ENCODE measurements at regions not wholly inside any gene's neighbourhood (a gene's known extent, or its start where the extent isn't known, plus 50 kb on each side); places are given as distances from the start of the nearest gene placed in this dataset.
"Not testable (repeated sequence)": the region's sequence is repeated elsewhere in the genome, so short reads cannot be mapped to it uniquely, and the experiment has no call there.

DNA sequence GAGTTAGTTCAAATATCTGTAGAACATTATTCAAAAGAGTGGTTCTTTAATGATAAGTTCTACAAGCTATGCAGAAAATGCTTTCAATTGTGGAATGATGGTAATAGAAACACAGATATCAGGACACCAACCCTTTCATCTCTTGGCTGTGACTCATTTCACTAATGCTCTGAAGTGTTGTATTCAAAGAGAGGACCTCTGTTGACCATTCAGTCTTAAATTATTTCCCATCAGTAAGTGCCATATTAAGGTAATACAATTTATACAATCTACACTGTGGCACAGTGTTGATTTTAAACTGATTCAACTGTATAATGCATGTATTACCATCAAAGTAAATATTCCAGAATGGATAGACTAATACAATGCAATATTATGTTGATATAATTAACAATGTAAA lies 289.0 kb upstream of the ADGRL3 start:
- FAIRE-seq (no peak), DNase-seq (ENCODE audit: insufficient read length, low spot score) (no peak)

- FAIRE-seq (no peak), DNase-seq (ENCODE audit: insufficient read length, low spot score) (no peak)
These were observed 287.1 kb upstream of the ADGRL3 start for GRCh38 chr4:60913002-60913401.

GRCh38 chr4:60913671-60914070 lies 286.5 kb upstream of the ADGRL3 start:
- DNase-seq (ENCODE audit: insufficient read length, low spot score), result no peak
- no peak for FAIRE-seq

- FAIRE-seq; DNase-seq (ENCODE audit: insufficient read length, low spot score): not testable (repeated sequence)
These were observed 278.4 kb upstream of the ADGRL3 start for GRCh38 chr4:60921735-60922134.

DNA sequence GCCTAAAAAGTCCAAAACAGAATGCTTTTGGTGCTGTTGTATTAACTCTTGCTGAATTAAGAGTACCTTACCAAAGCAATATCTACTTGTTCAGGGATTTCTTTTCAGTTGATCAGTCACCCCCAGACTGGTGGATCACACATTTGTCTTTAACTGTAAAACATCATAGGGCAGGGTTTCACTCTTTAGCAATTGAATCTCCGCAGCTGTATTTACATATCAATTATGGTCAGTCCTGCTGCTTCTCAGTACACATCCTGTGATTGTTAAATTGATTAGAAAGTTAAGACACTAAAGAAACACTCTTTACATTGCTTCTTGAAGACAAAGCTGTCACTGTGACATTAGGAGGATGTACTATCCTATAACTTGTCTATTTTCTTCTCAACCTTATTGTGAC lies 277.1 kb upstream of the ADGRL3 start:
- FAIRE-seq (no peak), DNase-seq (ENCODE audit: insufficient read length, low spot score) (no peak)

DNA sequence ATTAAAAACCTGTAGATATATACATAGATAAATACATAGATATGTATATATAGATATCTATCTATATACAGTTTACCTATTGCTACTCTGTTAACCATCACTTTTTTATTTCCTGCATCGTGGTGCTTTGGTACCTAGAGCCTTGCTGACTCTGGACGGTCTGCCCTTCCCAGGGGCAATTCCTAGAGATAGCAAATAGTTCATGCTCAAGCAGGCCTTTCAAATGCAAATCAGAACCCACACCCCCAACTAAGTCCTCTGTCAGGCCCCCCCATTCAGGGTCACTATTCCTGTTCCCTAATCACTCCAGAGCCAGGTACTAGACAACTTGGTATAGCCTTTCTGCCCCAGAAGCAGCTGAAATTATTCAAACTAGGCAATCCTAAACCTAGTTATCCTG lies 273.5 kb upstream of the ADGRL3 start:
- no peak for FAIRE-seq
- DNase-seq (ENCODE audit: insufficient read length, low spot score), result no peak

DNA sequence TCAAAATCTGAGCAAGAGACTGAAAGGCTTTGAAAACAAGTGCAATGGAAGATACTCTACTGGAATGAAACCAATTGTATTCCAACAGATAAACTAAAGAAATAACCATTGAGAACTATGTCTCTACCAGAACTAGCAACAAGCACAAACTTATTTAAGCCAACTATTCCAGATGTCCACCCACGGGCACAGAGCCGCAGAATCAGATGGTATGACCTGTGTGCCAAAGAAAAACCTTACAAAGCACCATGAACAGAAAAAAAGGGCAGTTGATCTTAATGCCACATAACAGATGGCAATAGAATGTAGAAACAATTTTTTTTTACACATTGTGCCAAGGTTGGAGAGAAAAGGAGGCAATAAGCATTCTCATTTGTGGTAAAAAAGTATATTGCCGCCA lies 269.3 kb upstream of the ADGRL3 start:
- FAIRE-seq, result no peak

GRCh38 chr4:60934566-60935295 lies 265.4 kb upstream of the ADGRL3 start:
- DNase-seq (ENCODE audit: insufficient read length, low spot score) (no peak), FAIRE-seq (no peak)

More for the DNA sequence above, 269.3 kb upstream of the ADGRL3 start:
- DNase-seq (ENCODE audit: insufficient read length, low spot score), result no peak

DNA sequence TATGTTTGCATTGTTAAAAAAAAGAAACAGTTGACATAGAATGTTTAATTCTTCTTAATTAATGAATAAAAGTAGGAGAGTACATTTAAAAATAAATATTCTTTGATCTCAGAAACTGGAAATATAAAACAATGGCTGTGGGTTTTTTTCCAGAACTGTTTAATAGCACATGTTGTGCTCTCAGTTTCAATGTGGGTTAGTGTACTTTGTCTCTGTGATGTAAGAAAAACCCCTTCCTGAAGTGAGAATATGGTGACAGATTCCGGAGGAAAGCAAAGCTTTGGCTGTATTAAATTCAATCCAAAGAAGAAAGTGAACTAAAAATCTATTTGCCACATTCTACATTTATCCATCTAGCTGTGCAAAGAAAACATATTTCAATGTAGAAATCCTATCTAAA lies 261.9 kb upstream of the ADGRL3 start:
- FAIRE-seq, result no peak
- no peak for DNase-seq (ENCODE audit: insufficient read length, low spot score)

DNA sequence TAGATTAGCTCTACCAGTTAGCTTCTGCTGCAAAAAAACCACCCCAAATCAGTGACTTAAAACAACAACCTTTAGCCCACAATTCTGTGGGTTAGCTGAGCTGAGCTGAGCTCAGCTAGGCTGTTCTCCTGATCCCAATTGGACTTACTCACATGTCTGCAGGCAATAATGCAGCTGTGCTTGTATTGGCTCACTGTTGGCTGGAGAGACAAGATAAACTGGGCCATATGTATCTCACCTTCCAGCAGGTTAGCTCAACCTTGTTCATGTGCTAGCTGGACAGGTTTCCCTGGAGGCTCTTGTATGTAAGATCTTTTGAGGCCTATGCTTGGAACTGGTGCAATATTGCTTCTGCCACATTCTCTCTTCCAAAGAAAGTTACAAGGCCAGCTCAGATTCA lies 261.5 kb upstream of the ADGRL3 start:
- FAIRE-seq (no peak), DNase-seq (ENCODE audit: insufficient read length, low spot score) (no peak)

- DNase-seq (ENCODE audit: insufficient read length, low spot score), result no peak
- FAIRE-seq, result no peak
These were observed 256.1 kb upstream of the ADGRL3 start for GRCh38 chr4:60944060-60944459.

DNA sequence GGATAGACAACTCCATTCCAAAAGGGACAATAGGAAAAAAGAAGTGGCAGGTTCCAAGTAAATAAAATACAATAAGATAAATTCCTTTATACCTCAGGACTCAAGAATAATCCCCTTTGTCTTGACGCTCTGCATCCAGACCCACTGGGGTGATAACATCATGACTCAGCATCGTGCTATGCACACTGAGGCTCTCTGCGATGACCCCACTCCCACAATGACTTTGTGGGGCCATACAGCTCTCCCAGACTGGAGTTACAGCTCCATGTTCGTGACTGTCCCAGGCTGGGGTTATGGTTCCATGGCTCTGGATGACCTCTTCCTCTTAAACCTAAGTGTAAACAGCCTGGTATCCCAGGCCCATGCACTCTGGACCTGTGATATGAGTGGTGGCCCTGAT lies 254.5 kb upstream of the ADGRL3 start:
- FAIRE-seq (no peak), DNase-seq (ENCODE audit: insufficient read length, low spot score) (no peak)

GRCh38 chr4:60948008-60948407 lies 252.1 kb upstream of the ADGRL3 start:
- no peak for FAIRE-seq

DNA sequence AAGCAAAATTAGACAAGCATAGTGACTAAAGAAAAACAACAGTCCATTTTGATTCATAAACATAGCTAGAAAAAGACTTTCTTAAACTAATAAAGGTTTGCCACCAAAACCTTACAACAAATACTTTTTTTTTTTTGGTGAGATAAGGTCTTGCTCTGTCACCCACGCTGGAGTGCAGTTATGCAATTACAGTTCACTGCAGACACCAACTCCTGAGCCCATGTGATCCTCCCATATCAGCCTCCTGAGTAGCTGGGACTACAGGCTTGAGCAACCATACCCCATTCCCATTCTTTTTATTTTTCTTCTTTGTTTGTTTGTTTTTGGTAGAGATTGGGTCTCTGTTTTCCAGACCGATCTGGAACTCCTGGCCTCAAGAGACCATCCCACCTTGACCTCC lies 247.2 kb upstream of the ADGRL3 start:
- FAIRE-seq (no peak), DNase-seq (ENCODE audit: insufficient read length, low spot score) (no peak)

More at GRCh38 chr4:60948008-60948407, 252.1 kb upstream of the ADGRL3 start:
- DNase-seq (ENCODE audit: insufficient read length, low spot score), result no peak

GRCh38 chr4:60953826-60954225 lies 246.3 kb upstream of the ADGRL3 start:
- DNase-seq (ENCODE audit: insufficient read length, low spot score) (no peak), FAIRE-seq (no peak)

DNA sequence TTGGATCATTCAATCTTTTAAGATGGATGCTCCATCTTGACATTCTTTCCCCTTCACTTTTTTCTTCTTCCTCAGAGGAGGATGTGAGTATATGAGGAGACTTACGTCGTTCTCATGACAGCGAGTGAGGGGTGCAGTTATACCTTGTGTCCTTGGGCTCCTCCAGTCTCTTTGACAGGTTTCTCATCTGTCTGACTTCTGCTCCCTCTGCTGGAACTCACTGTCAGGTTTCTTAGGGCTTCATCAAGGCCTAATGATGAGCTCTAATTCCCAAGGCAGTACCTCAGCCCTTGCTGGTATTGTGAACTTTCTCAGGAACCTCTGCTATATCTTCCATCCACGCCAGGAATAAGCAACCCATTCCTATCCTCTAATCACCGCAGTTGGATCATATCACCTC lies 237.8 kb upstream of the ADGRL3 start:
- FAIRE-seq (no peak), DNase-seq (ENCODE audit: insufficient read length, low spot score) (no peak)

- no peak for DNase-seq (ENCODE audit: insufficient read length, low spot score)
- FAIRE-seq, result no peak
These were observed 218.6 kb upstream of the ADGRL3 start for GRCh38 chr4:60981534-60981933.

DNA sequence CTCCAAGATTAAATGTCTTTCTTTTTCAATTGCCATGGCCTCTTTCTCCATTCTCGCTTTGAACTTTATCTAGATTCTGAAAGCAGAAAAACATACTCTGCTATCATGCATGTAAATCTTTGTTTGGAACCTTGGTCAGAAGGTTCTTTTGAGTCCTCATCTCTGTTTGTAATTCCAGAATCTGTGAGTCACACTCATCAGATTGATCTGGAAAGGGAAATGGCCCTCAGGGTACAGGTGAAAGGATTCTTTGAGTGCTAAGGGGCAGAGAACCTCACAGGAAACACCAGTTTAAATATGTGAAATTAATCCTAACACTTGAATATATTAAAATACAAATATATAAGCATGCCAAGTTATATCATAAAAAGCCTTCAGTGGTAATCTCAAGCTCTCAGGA lies 211.0 kb upstream of the ADGRL3 start:
- DNase-seq (ENCODE audit: insufficient read length, low spot score) (no peak), FAIRE-seq (no peak)

GRCh38 chr4:60992037-60992436 lies 208.1 kb upstream of the ADGRL3 start:
- DNase-seq (ENCODE audit: insufficient read length, low spot score), result no peak

DNA sequence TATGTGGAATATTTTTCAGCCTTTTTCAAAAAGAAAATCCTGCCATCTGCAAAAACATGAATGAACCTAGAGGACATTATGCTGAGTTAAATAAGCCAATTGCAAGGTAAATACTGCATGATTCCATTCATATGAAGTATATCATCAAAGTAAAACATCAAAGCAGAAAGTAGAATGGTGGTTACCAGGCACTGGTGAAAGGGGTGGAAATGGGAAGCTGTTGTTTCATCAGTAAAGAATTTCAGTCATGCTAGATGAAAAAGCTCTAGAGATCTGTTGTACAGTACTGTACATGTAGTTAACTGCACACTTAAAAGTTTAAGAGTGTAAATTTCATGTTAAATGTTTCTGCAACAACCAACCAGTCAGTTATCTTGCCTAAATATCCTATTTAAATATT lies 196.8 kb upstream of the ADGRL3 start:
- DNase-seq (ENCODE audit: insufficient read length, low spot score) (no peak), FAIRE-seq (no peak)

More at GRCh38 chr4:60992037-60992436, 208.1 kb upstream of the ADGRL3 start:
- no peak for FAIRE-seq

GRCh38 chr4:61004651-61005170 lies 195.4 kb upstream of the ADGRL3 start:
- FAIRE-seq (no peak), DNase-seq (ENCODE audit: insufficient read length, low spot score) (no peak)

DNA sequence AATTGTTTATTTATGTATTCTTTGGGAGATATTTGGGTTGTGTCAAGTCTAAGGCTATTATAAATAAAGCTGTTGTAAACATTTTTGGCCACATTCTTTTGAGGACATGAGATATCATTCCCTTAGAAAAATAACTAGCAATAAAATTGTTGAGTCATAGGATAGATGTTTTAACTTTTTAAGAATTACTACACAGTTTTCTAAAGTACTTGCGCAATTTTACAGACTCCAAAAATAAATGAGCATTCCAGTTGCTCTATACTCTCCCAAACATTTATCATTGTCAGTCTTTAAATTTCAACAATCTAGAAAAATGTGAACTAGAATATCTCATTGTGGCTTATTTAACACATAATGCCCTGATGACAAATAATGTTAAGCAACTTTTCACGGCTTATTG lies 189.1 kb upstream of the ADGRL3 start:
- no peak for DNase-seq (ENCODE audit: insufficient read length, low spot score)
- no peak for FAIRE-seq

DNA sequence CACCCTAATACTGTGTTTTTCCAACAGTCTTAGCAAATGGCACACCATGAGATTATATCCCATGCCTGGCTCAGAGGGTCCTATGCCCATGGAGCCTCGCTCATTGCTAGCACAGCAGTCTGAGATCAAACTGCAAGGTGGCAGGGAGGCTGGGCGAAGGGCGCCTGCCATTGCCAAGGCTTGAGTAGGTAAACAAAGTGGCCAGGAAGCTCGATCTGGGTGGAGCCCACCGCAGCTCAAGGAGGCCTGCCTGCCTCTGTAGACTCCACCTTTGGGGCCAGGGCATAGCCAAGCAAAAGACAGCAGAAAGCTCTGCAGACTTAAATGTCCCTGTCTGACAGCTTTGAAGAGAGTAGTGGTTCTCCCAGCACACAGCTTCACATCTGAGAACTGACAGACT lies 188.2 kb upstream of the ADGRL3 start:
- not testable (repeated sequence) for DNase-seq (ENCODE audit: insufficient read length, low spot score); FAIRE-seq
